ENCODE measurements at regions not wholly inside any gene's neighbourhood (a gene's known extent, or its start where the extent isn't known, plus 50 kb on each side); places are given as distances from the start of the nearest gene placed in this dataset.
A peak's percentile ranks its signal among the peaks of the same experiment; 100 is the strongest.

- H3K4me1 Mint-ChIP-seq (ENCODE audit: low read depth), result no peaks in the 10 kb centered on the region
- H3K36me3 Mint-ChIP-seq (ENCODE audit: insufficient read depth in 2 of 2), result no peaks in the 10 kb centered on the region
- H3K4me3 Mint-ChIP-seq, result no peak overlapping the region
- H3K27ac Mint-ChIP-seq, result no peak overlapping the region
- DNase-seq (no peak), ATAC-seq (replicated peaks in 1 of 2) (no peak)
- no peaks in the 10 kb centered on the region for H3K9me3 Mint-ChIP-seq
- H3K27me3 Mint-ChIP-seq (ENCODE audit: low read depth), result no peaks in the 10 kb centered on the region
Observed at GRCh38 chr2:60371219-60371618, 182.2 kb downstream of the BCL11A start.

DNA sequence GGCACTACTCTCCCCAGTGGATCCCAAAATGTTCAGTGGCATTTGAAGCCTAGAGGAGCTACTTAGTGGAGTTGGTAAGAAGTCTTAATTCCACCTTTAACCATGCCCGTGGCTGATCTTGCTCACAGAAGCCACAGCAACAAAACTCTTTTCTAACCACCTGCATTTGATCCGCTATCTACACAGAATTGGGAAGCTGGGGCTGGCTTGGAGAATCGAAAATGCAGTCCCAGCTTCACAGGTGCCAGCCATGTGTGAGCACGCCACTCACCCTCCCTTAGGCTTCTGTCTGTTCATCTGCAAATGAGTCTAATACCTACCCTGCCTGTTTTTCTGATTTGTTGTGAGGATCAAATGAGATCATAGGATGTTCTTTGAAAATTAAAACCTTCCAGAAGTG is 182.6 kb downstream of the BCL11A start:
- no peak overlapping the region for H3K4me3 Mint-ChIP-seq
- H3K27ac Mint-ChIP-seq, result no peak overlapping the region
- DNase-seq, result no peak
- no peaks in the 10 kb centered on the region for H3K4me1 Mint-ChIP-seq (ENCODE audit: low read depth)
- no peak for ATAC-seq (replicated peaks in 1 of 2)
- no peaks in the 10 kb centered on the region for H3K27me3 Mint-ChIP-seq (ENCODE audit: low read depth)
- H3K9me3 Mint-ChIP-seq, result no peaks in the 10 kb centered on the region
- no peaks in the 10 kb centered on the region for H3K36me3 Mint-ChIP-seq (ENCODE audit: insufficient read depth in 2 of 2)

- Mint-ChIP-seq H3K27ac (no peak overlapping the region), H3K4me1 (ENCODE audit: low read depth) (no peaks in the 10 kb centered on the region), H3K36me3 (ENCODE audit: insufficient read depth in 2 of 2) (no peaks in the 10 kb centered on the region), H3K9me3 (no peaks in the 10 kb centered on the region), H3K4me3 (no peak overlapping the region), H3K27me3 (ENCODE audit: low read depth) (no peaks in the 10 kb centered on the region)
- DNase-seq (no peak), ATAC-seq (replicated peaks in 1 of 2) (no peak)
Observed at GRCh38 chr2:60368456-60368855, 185.0 kb downstream of the BCL11A start.

DNA sequence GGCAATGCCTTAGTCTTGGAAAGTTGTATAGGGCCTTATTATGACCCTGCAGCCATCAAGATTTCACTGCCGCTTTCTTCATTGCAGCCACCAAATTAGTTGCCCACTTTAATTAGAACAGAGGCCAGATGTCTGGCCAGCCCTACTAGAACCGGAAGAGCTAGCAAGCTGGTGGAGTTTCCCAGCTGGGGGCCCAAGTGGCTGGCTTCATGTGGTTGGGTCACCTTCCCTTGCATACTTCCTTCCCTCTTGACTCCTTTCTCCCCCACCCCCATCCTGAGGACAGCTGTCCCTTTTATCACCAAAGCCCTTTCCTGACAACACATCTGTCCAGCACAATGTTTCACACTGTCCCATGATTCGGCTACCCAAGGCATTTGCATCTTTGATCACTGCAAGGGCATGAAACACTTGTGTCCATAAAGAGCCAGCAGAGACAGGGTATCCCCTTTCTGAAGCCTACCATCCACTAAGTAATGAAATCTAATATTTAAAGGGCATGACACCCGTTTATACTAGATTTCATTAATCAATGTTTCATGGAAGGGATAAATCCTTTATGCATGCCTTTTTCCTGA is 187.2 kb downstream of the BCL11A start:
- ATAC-seq (replicated peaks in 1 of 2), result no peak
- no peaks in the 10 kb centered on the region for H3K4me1 Mint-ChIP-seq (ENCODE audit: low read depth)

GRCh38 chr2:60365556-60365955 is 187.9 kb downstream of the BCL11A start:
- Mint-ChIP-seq H3K27me3 (ENCODE audit: low read depth) (no peaks in the 10 kb centered on the region), H3K36me3 (ENCODE audit: insufficient read depth in 2 of 2) (no peaks in the 10 kb centered on the region), H3K27ac (no peak overlapping the region), H3K4me1 (ENCODE audit: low read depth) (no peaks in the 10 kb centered on the region), H3K9me3 (no peaks in the 10 kb centered on the region), H3K4me3 (no peak overlapping the region)
- ATAC-seq (replicated peaks in 1 of 2) (no peak), DNase-seq (no peak)

More for the DNA sequence above, 187.2 kb downstream of the BCL11A start:
- no peak overlapping the region for H3K27ac Mint-ChIP-seq
- no peaks in the 10 kb centered on the region for H3K9me3 Mint-ChIP-seq
- no peak overlapping the region for H3K4me3 Mint-ChIP-seq
- no peak for DNase-seq
- H3K27me3 Mint-ChIP-seq (ENCODE audit: low read depth), result no peaks in the 10 kb centered on the region
- H3K36me3 Mint-ChIP-seq (ENCODE audit: insufficient read depth in 2 of 2), result no peaks in the 10 kb centered on the region

- Mint-ChIP-seq H3K4me1 (ENCODE audit: low read depth) (no peaks in the 10 kb centered on the region), H3K27ac (no peak overlapping the region), H3K4me3 (no peak overlapping the region), H3K9me3 (no peaks in the 10 kb centered on the region), H3K27me3 (ENCODE audit: low read depth) (no peaks in the 10 kb centered on the region), H3K36me3 (ENCODE audit: insufficient read depth in 2 of 2) (no peaks in the 10 kb centered on the region)
- ATAC-seq (replicated peaks in 1 of 2) (no peak), DNase-seq (no peak)
Observed at GRCh38 chr2:60364491-60364890, 189.0 kb downstream of the BCL11A start.

- H3K4me3 Mint-ChIP-seq, result no peak overlapping the region
- ATAC-seq (replicated peaks in 1 of 2), result no peak
- no peaks in the 10 kb centered on the region for H3K9me3 Mint-ChIP-seq
- no peaks in the 10 kb centered on the region for H3K27me3 Mint-ChIP-seq (ENCODE audit: low read depth)
- H3K4me1 Mint-ChIP-seq (ENCODE audit: low read depth), result peaks cover 3% of the 10 kb centered on the region
- DNase-seq, result no peak
- no peak overlapping the region for H3K27ac Mint-ChIP-seq
- H3K36me3 Mint-ChIP-seq (ENCODE audit: insufficient read depth in 2 of 2), result no peaks in the 10 kb centered on the region
Observed at GRCh38 chr2:60361498-60361897, 192.0 kb downstream of the BCL11A start.

DNA sequence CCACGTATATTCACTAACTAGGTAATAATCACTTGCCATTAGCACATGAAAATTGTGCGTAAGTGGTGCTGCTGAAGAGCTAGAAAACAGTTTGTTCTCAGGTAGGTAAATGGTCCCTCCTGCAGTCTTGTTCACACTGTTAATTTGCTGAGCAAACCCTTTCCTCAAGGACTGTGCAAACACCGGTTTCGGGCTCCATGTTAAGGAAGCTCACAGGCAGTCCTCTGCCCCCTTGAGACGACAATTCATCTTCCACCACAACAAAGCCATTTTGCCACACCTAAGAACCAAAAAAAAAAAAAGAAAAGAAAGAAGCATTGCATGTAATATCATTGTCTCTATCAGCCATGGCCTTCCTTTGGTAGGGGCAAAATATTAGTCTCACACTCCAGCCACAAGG is 193.9 kb downstream of the BCL11A start:
- peaks cover 14% of the 10 kb centered on the region for H3K4me1 Mint-ChIP-seq (ENCODE audit: low read depth)
- H3K27ac Mint-ChIP-seq, result no peak overlapping the region
- no peaks in the 10 kb centered on the region for H3K36me3 Mint-ChIP-seq (ENCODE audit: insufficient read depth in 2 of 2)
- no peaks in the 10 kb centered on the region for H3K27me3 Mint-ChIP-seq (ENCODE audit: low read depth)
- no peak overlapping the region for H3K4me3 Mint-ChIP-seq
- ATAC-seq (replicated peaks in 1 of 2) (no peak), DNase-seq (no peak)
- no peaks in the 10 kb centered on the region for H3K9me3 Mint-ChIP-seq

GRCh38 chr2:60358476-60358875 is 195.0 kb downstream of the BCL11A start:
- no peaks in the 10 kb centered on the region for H3K36me3 Mint-ChIP-seq (ENCODE audit: insufficient read depth in 2 of 2)
- DNase-seq, result no peak
- no peak overlapping the region for H3K4me3 Mint-ChIP-seq
- no peaks in the 10 kb centered on the region for H3K27me3 Mint-ChIP-seq (ENCODE audit: low read depth)
- H3K9me3 Mint-ChIP-seq, result no peaks in the 10 kb centered on the region
- no peak for ATAC-seq (replicated peaks in 1 of 2)
- peaks cover 14% of the 10 kb centered on the region for H3K4me1 Mint-ChIP-seq (ENCODE audit: low read depth)
- no peak overlapping the region for H3K27ac Mint-ChIP-seq

GRCh38 chr2:60357996-60358395 is 195.5 kb downstream of the BCL11A start:
- DNase-seq (no peak), ATAC-seq (replicated peaks in 1 of 2) (no peak)
- Mint-ChIP-seq H3K36me3 (ENCODE audit: insufficient read depth in 2 of 2) (no peaks in the 10 kb centered on the region), H3K4me3 (no peak overlapping the region), H3K4me1 (ENCODE audit: low read depth) (peaks cover 14% of the 10 kb centered on the region), H3K27me3 (ENCODE audit: low read depth) (no peaks in the 10 kb centered on the region), H3K9me3 (no peaks in the 10 kb centered on the region), H3K27ac (no peak overlapping the region)

GRCh38 chr2:60356346-60356745 is 197.1 kb downstream of the BCL11A start:
- Mint-ChIP-seq H3K9me3 (no peaks in the 10 kb centered on the region), H3K36me3 (ENCODE audit: insufficient read depth in 2 of 2) (no peaks in the 10 kb centered on the region), H3K27ac (no peak overlapping the region), H3K27me3 (ENCODE audit: low read depth) (no peaks in the 10 kb centered on the region), H3K4me1 (ENCODE audit: low read depth) (peaks cover 14% of the 10 kb centered on the region), H3K4me3 (peak overlapping the region in 1 of 2 donors; percentile 3)
- DNase-seq, result no peak
- no peak for ATAC-seq (replicated peaks in 1 of 2)

- Mint-ChIP-seq H3K27me3 (ENCODE audit: low read depth) (no peaks in the 10 kb centered on the region), H3K9me3 (no peaks in the 10 kb centered on the region), H3K4me3 (no peak overlapping the region), H3K36me3 (ENCODE audit: insufficient read depth in 2 of 2) (no peaks in the 10 kb centered on the region), H3K4me1 (ENCODE audit: low read depth) (peaks cover 14% of the 10 kb centered on the region), H3K27ac (no peak overlapping the region)
- ATAC-seq (replicated peaks in 1 of 2) (no peak), DNase-seq (no peak)
Observed at GRCh38 chr2:60355849-60356261, 197.6 kb downstream of the BCL11A start.

- DNase-seq (no peak), ATAC-seq (replicated peaks in 1 of 2) (no peak)
- Mint-ChIP-seq H3K9me3 (no peaks in the 10 kb centered on the region), H3K4me1 (ENCODE audit: low read depth) (peaks cover 14% of the 10 kb centered on the region), H3K27me3 (ENCODE audit: low read depth) (no peaks in the 10 kb centered on the region), H3K27ac (no peak overlapping the region), H3K36me3 (ENCODE audit: insufficient read depth in 2 of 2) (no peaks in the 10 kb centered on the region), H3K4me3 (no peak overlapping the region)
Observed at GRCh38 chr2:60354713-60355112, 198.7 kb downstream of the BCL11A start.

- H3K4me3 Mint-ChIP-seq, result no peak overlapping the region
- no peaks in the 10 kb centered on the region for H3K36me3 Mint-ChIP-seq (ENCODE audit: insufficient read depth in 2 of 2)
- peaks cover 14% of the 10 kb centered on the region for H3K4me1 Mint-ChIP-seq (ENCODE audit: low read depth)
- ATAC-seq (replicated peaks in 1 of 2), result no peak
- H3K9me3 Mint-ChIP-seq, result no peaks in the 10 kb centered on the region
- no peak for DNase-seq
- H3K27ac Mint-ChIP-seq, result no peak overlapping the region
- H3K27me3 Mint-ChIP-seq (ENCODE audit: low read depth), result no peaks in the 10 kb centered on the region
Observed at GRCh38 chr2:60353863-60354262, 199.6 kb downstream of the BCL11A start.

Data from activated T-cell treated with anti-CD3 and anti-CD28 coated beads, Interleukin-2, amount 50 U/mL, for 72 hours (primary cell).